ENCODE measurements at regions not wholly inside any gene's neighbourhood (a gene's known extent, or its start where the extent isn't known, plus 50 kb on each side); places are given as distances from the start of the nearest gene placed in this dataset.

GRCh38 chr3:152941859-152942258 is 106.9 kb downstream of the P2RY1 start:
- TF ChIP-seq NFE2L1 (CRISPR knock-in tag; IDR thresholded peaks at IDR 0.05), result no peak
- no peak for TF ChIP-seq E2F5 (CRISPR knock-in tag; IDR thresholded peaks at IDR 0.05)
- TF ChIP-seq CTCF (IDR thresholded peaks at IDR 0.05), result no peak
- no peak for TF ChIP-seq ZNF281 (CRISPR knock-in tag; IDR thresholded peaks at IDR 0.05)
- no peak for TF ChIP-seq HMGXB4 (CRISPR knock-in tag; IDR thresholded peaks at IDR 0.05)
- TF ChIP-seq MAX (CRISPR knock-in tag; IDR thresholded peaks at IDR 0.05), result no peak
- TF ChIP-seq PRDM15 (CRISPR knock-in tag; IDR thresholded peaks at IDR 0.05), result no peak
- TF ChIP-seq E2F1 (CRISPR knock-in tag; IDR thresholded peaks at IDR 0.05), result no peak
- no peak for TF ChIP-seq ATF3 (CRISPR knock-in tag; conservative IDR thresholded peaks at IDR 0.05)

Data from WTC11 (cell line).